Testis (tissue), 2 donors: ENCODE measurements at regions not wholly inside any gene's neighbourhood (a gene's known extent, or its start where the extent isn't known, plus 50 kb on each side); places are given as distances from the start of the nearest gene placed in this dataset.
"Not testable (repeated sequence)": the region's sequence is repeated elsewhere in the genome, so short reads cannot be mapped to it uniquely, and the experiment has no call there.

Source experiments
- DNase-seq: peaks from one replicate; pipeline ENCODE4 v3.0.0-alpha.2; 2019
- H3K27ac ChIP-seq, 2 donors: fragments of 200-600 bp; sonication (generic); one replicate each; pipeline ENCODE4 v1.5.1; 2019
- H3K27me3 ChIP-seq: fragments of 200-600 bp; sonication (generic); one replicate; pipeline ENCODE4 v1.5.1; 2019
- H3K36me3 ChIP-seq: fragments of 200-600 bp; sonication (generic); one replicate; pipeline ENCODE4 v1.5.1; 2017; ENCODE audit warnings: low read depth; ENCODE audit errors: missing control alignments
- H3K4me1 ChIP-seq: fragments of 200-600 bp; sonication (generic); one replicate; pipeline ENCODE4 v1.5.1; 2019
- H3K4me3 ChIP-seq, 2 donors: fragments of 200-600 bp; sonication (generic); one replicate each; pipeline ENCODE4 v1.5.1; 2017 to 2019
- H3K9me3 ChIP-seq: fragments of 200-600 bp; sonication (generic); one replicate; pipeline ENCODE4 v1.5.1; 2017
- CTCF ChIP-seq, 3 experiments: fragments of 450-650 bp in 2 of 3; fragments of 200-600 bp in 1 of 3; sonication (generic) in 1 of 3; IDR thresholded peaks; one replicate each; pipeline ENCODE4 v1.5.1; 2016 to 2019; ENCODE audit warnings: antibody characterized with exemption in 3 of 3, mild to moderate bottlenecking in 2 of 3, moderate library complexity in 1 of 3
- POLR2A ChIP-seq: fragments of 450-650 bp; IDR thresholded peaks from one replicate; pipeline ENCODE4 v1.6.1; 2017; ENCODE audit warnings: antibody characterized with exemption, mild to moderate bottlenecking, moderate library complexity
- WGBS, 2 donors: methylation state at CpG; one replicate each; pipeline ENCODE4 v1.1.5; 2018; 5-methylcytosine and 5-hydroxymethylcytosine counted together
- intact Hi-C: fragments of 100-400 bp; cut with DNase I; formaldehyde crosslinking; loops from one replicate; pipeline ENCODE4 v1.15.1; 2023; ENCODE audit warnings: low total_unique reads

DNA sequence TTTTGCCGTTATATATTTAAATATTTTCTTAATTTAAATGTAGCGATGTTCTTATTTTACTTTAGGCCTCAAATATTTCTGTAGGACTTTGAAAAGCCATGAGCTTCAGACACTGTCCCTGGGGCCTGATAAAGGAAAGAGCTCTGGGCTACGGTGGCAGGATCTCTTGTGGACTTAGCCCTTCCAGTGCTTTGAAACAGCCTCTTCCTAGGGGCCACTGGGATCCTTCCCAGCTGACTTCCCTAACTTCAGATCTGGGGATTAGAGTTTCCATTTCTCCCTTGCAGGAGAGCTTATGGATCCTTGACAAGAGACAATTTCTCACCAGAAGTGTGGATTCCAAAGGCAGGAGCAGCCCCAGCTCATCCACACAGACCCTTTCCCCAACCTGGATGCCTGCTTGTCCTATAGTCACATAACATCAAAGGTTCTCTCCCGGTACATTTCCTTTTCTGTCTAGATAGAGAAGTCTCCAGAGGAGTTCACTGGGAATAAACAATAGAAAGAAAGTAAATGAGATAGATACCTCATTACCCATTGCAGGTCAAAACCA, 221.4 kb downstream of the TTC6 start:
- WGBS, 2 donors: 73 to 78% methylated on average over 4 of the region's 4 CpGs
- no peak for DNase-seq
- Histone ChIP-seq H3K4me3 (no peak overlapping the region), H3K27ac (no peak overlapping the region), H3K9me3 (no peaks in the 10 kb centered on the region), H3K4me1 (no peaks in the 10 kb centered on the region), H3K36me3 (no peaks in the 10 kb centered on the region), H3K27me3 (no peaks in the 10 kb centered on the region)
- TF ChIP-seq POLR2A (no peak), CTCF (IDR thresholded peaks at IDR 0.05) (no peak)
- intact Hi-C loops: no loop called here

DNA sequence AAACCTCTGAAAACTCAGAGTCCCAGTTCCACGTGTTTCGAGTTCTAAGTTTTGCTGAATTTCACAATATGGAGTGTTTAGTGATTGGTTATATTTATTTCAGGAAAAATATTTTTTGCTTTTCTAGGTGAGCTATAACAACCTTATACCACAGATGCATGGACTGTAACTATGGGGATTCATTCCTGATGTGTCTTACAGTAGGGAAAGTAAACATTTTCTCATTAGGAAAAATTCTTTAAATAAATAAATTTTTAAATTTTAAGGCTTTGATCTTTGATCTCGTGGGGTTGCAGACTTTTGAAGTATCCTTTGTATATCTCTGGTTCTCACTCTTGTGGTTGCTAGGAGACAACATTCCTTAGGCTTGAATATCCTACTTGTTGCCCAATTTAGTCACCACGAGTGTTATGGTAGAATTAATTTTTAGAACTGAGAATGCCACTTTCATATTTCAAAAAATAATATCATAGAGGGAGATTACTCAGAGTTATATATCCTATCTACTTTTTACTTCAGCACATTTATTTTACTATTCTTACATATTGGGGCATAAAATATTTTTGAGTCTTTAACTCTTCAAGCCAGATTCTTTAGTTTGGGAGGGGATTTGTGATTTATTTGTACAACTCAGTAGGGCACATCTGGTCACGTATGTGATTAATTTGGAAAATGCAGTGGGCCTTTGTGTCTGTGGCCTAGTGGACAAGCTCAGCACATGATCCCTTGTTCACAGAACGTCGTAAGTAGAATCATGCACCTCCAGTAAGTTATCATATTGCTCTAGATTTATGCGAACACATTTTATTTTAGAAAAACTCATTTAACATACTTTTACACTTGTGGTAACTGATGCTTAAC, 224.0 kb downstream of the TTC6 start:
- Histone ChIP-seq H3K27ac (no peak overlapping the region), H3K4me1 (no peaks in the 10 kb centered on the region), H3K9me3 (no peaks in the 10 kb centered on the region), H3K4me3 (no peak overlapping the region), H3K36me3 (no peaks in the 10 kb centered on the region), H3K27me3 (no peaks in the 10 kb centered on the region)
- TF ChIP-seq POLR2A (no peak), CTCF (IDR thresholded peaks at IDR 0.05) (no peak)
- 73% methylated on average over 8 of the region's 8 CpGs for WGBS, 2 donors
- intact Hi-C loops: no loop called here
- DNase-seq: no peak

GRCh38 chr14:37820810-37821209, 225.4 kb downstream of the TTC6 start:
- H3K4me3 ChIP-seq, H3K36me3 ChIP-seq, intact Hi-C loops, H3K9me3 ChIP-seq, H3K27ac ChIP-seq, H3K4me1 ChIP-seq, DNase-seq, H3K27me3 ChIP-seq: not testable (repeated sequence)

DNA sequence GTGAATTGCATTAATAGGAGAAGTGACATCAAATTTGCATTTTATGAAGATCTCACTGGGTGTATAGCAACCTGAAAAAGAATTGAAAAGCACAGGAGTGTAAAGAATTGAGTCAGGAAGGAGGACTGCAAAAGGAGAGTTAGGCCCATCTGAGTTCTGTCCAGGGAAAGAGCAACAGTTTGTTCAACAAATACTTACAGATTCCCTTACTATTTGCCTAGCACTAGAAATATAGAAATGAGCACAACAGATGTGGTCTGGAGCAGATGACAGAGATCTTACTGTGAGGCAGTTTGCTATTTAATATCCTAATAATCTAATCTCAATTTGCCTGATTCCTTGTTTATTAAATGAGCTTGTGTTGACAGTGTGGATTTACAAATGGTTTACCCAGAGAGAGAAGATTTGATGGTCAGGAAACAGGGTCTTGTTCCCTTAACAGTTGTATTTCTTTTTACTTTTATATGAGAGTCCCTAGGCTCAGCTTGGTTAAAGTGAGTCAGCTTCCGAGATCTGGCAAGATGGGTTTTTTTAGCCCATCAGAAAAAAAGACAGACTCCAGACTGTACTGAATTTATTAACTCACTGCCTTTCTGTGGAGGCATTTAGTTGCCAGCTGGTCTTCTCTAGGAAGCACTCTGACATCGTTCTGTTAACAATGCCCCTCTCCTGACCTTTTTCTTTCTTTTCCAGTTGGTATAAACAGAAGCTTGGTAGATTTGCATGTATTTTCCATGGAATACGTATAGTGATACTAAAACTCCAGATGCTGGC, 229.7 kb downstream of the TTC6 start:
- no peaks in the 10 kb centered on the region for H3K9me3 ChIP-seq
- 60% methylated on average over 3 of the region's 3 CpGs for WGBS, 2 donors
- no peak overlapping the region for H3K27ac ChIP-seq
- H3K4me3 ChIP-seq: no peak overlapping the region
- no peaks in the 10 kb centered on the region for H3K27me3 ChIP-seq
- H3K36me3 ChIP-seq: no peaks in the 10 kb centered on the region
- no peak for DNase-seq
- TF ChIP-seq CTCF (IDR thresholded peaks at IDR 0.05) (no peak), POLR2A (no peak)
- intact Hi-C loops: no loop called here
- no peaks in the 10 kb centered on the region for H3K4me1 ChIP-seq

- H3K36me3 ChIP-seq: no peaks in the 10 kb centered on the region
- no peaks in the 10 kb centered on the region for H3K27me3 ChIP-seq
- no peaks in the 10 kb centered on the region for H3K4me1 ChIP-seq
- TF ChIP-seq CTCF (IDR thresholded peaks at IDR 0.05) (no peak), POLR2A (no peak)
- no peak overlapping the region for H3K27ac ChIP-seq
- no peaks in the 10 kb centered on the region for H3K9me3 ChIP-seq
- DNase-seq: no peak
- intact Hi-C loops: no loop called here
- H3K4me3 ChIP-seq: no peak overlapping the region
- WGBS, 2 donors: 63 to 67% methylated on average over 1 of the region's 1 CpG
Measured at GRCh38 chr14:37826869-37827268, 231.4 kb downstream of the TTC6 start.
